Fibroblast of peridontal ligament (primary cell): ENCODE measurements at regions not wholly inside any gene's neighbourhood (a gene's known extent, or its start where the extent isn't known, plus 50 kb on each side); places are given as distances from the start of the nearest gene placed in this dataset.

Experiments used
- DNase-seq: peaks from one replicate; pipeline ENCODE4 v3.0.0-alpha.2; 2010; ENCODE audit errors: extremely low read depth

GRCh38 chr3:28646435-28646834 is 297.8 kb upstream of the AZI2 start:
- no peak for DNase-seq

GRCh38 chr3:28649266-28649665 is 300.6 kb upstream of the AZI2 start:
- DNase-seq, result no peak

DNA sequence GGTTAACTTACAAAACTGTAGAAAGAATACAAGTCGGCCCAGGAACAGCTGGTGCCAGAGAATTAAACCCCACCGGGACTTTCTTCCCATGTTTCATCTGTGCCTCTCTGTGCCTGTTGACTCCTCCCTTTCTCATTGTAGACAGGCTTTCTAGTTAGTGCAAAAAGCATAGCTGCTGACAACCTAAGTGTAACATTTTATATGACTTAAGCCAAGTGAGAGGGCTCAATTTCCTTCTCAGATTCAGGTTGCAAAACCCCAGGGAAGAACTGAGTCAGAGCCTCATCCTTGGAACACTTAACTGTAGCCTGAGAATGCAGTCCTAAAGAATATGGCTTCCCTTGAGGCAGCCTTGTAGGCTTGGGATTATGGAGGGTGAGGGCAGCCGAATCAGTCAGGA is 302.5 kb upstream of the AZI2 start:
- peak; percentile 4 for DNase-seq

DNA sequence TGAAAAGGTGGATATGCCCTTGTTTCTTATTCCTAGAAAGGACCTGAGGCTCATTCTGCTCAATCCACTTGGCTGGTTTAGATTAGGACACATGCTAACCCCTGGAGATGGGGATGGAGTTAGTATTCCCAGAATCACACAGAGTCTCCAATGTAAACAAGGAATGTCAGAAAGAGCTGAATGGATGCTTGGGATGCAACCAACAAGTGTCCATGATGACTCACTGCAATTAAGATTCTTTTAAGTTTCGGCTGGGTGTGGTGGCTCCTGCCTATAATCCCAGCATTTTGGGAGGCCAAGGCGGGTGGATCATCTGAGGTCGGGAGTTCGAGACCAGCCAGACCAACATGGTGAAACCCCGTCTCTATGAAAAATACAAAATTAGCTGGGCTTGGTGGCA is 315.5 kb upstream of the AZI2 start:
- DNase-seq, result no peak

- DNase-seq, result peak; percentile 68
Observed at GRCh38 chr3:28667646-28668621, 319.3 kb upstream of the AZI2 start.

GRCh38 chr3:28669870-28670269 is 321.2 kb upstream of the AZI2 start:
- no peak for DNase-seq

- no peak for DNase-seq
Observed at GRCh38 chr3:28672406-28672805, 323.8 kb upstream of the AZI2 start.

- DNase-seq, result no peak
Observed at GRCh38 chr3:28673446-28673845, 324.8 kb upstream of the AZI2 start.

DNA sequence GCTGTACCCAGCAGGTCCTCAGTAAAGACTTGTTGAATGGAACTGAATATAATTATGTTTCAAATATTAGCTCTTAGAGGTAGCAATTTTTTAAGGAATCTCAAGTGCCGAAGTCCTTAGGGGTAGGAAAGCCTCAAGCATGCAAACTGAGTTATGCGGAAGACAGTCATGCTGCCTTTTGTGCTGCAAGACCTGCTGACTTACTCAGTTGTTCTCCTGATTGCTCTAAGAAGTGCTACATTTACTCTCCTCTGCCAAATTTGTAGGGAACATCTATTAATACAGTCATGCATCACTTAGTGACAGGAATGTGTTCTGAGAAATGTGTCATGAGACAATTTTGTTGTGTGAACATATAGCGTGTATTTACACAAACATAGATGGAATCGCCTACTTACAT is 325.6 kb upstream of the AZI2 start:
- no peak for DNase-seq

DNA sequence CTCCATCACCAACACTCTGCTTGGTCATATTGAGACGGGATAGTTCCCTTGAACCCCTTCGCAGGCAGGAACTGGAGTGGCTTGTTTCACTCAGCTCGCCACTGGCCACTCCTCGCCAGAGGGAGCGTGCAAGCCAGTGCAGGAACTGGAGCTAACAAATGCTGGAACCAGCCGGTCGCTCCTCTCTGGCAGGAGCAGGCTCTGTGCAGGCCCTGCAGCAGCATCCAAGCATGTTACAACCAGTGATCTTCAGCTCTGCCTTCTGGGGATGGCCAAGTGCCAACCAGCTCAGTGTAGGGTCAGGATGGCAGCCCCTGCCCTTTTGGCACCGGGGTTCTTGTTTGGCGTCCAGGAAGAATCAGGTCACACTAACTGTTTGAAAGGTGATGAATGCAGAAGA is 329.0 kb upstream of the AZI2 start:
- no peak for DNase-seq

DNA sequence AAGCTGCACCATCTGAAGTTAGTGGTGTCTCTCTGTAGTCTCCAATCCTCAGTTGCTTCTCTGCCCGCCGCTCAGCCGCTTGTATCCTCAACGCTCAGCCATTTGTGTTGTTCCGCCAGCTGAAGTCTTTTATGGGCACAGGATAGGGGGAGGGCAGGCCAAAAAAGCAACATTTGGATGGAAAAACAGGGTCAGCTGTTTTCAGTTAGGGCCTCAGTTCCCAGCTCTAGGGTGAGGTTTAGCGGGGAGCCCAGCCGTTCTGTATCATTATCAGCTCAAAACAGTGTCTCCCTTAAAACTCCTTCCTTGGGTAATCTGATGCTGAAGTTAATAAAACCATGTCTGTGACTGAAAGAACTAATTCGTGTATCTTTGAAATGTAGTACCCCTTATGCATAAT is 329.5 kb upstream of the AZI2 start:
- DNase-seq, result no peak

- no peak for DNase-seq
Observed at GRCh38 chr3:28680050-28680449, 331.4 kb upstream of the AZI2 start.

- no peak for DNase-seq
Observed at GRCh38 chr3:28682121-28682520, 333.5 kb upstream of the AZI2 start.

GRCh38 chr3:28690176-28690575 is 341.6 kb upstream of the AZI2 start:
- DNase-seq, result no peak

- DNase-seq, result no peak
Observed at GRCh38 chr3:28698706-28699105, 350.1 kb upstream of the AZI2 start.

DNA sequence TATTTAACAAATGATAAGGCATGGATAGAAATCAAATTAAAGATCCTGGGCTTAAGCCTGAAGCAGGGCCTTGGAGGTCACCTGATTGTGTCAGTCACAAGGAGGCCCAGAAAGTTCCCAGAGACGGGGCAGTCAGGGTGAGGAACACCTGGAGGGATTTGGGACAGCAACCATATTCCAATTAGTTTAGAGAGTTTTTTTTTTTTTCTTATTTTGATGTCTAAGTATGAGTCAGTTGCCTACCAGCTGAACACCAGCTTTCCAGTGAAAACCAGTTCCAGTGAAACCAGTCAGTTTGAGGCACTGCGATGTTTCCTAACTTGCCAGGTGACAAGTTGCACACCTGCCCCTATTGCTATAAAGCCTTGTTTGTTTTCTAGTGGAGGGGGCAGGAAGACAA is 350.7 kb upstream of the AZI2 start:
- no peak for DNase-seq

DNA sequence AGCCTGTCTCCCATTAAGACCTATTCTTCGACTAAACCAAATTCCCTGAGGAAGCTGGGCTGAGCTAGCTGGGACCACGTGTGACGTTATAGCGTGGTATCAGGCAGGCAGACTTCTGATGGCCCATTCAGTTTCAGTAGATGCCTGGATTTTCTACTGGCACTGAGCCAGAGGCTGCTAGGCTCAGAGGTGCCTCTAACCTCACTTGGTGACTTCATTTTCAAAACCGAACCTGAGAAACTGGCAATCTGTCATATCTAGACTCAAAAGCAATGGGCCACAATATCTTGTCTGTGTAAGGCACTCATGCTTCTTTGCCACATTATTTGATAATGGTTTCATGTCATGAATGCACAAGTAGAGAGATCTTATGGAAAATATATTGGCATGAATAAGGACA is 352.1 kb upstream of the AZI2 start:
- no peak for DNase-seq

- DNase-seq, result no peak
Observed at GRCh38 chr3:28703843-28704242, 355.2 kb upstream of the AZI2 start.

DNA sequence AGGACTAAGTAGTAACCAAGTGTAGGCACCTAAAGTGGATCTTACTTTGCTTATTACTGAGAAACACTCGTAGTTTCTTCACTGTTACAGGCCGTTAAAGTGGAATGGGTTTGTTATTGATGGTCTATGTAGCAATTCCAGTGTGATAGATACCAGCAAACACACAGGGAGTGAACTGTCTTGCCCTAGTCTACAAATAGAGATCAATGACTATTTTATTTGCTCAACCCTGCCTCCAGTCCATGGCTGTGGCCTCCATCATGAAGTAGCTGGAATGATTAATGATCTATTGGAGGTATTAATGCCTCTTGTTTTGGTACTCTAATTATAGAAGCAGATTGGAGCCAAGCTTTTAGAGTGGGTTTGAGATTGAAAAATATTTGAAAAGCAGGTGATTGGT is 362.7 kb upstream of the AZI2 start:
- DNase-seq, result no peak

GRCh38 chr3:28716939-28717338 is 368.3 kb upstream of the AZI2 start:
- no peak for DNase-seq

DNA sequence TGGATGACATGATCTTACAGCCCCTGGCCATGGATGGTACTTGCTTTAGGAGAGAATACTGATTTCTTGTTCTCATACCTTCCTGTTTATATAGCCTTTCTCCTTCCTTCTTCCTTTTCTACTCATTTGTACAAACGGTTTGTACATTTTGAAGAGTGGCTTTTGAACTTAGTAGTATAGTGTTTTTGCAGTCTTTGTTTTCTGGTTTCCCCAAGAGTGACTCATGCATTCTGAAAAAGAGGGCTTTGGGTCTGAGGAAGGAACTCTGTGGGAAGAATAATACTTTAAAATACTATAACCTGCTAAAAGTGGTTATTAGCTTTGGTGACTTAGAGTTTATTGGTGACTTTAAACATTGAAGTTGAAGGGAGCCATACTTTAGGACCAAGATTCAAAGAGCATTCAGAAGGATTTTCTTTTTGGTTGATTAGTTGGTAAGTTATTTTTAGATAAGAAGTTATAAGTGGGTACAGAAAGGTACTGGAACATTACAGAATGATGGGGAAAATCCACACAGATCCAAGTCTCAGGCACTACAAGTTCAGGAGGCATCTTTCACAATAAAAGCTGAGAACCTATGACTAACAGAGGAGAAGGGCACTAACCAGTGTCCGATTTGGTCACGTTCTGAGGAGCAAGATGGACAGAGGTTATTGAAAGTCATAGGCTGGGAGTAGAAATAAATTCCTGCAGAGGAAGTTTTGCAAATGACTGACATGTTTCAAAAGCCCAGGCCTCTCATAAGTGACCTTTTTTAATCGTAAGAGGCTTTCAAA is 369.6 kb upstream of the AZI2 start:
- DNase-seq, result no peak

DNA sequence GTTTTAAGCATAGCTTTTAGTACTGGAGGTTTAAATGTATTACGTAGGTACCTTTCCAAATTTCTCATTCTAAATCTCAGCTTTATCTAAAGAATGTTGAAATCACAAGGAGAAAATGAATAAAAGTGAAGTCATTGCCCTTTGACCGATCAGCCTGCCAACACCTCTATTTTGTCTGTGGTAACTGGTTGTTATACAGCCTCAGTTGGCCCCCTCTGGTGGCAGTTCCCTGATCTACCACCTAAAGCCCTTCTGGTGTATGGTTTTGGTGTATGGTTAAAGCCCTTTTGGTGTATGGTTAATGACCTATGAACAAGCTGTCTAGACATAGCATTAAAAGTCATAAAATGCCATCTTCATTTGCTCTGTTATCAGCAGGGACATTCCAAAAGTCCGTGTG is 378.2 kb upstream of the AZI2 start:
- peak; percentile 6 for DNase-seq

GRCh38 chr3:28727307-28727706 is 378.7 kb upstream of the AZI2 start:
- DNase-seq, result no peak
